DMS153 (cell line): ENCODE measurements at regions not wholly inside any gene's neighbourhood (a gene's known extent, or its start where the extent isn't known, plus 50 kb on each side); places are given as distances from the start of the nearest gene placed in this dataset.

Experiments used
- DNase-seq: peaks from one replicate; lab custom pipeline; 2025; lab: John Stamatoyannopoulos, UW

GRCh38 chr22:25366876-25367466, 147.5 kb downstream of the CRYBB2 start:
- DNase-seq = no peak

GRCh38 chr22:25367756-25368155, 148.3 kb downstream of the CRYBB2 start:
- DNase-seq = no peak

DNA sequence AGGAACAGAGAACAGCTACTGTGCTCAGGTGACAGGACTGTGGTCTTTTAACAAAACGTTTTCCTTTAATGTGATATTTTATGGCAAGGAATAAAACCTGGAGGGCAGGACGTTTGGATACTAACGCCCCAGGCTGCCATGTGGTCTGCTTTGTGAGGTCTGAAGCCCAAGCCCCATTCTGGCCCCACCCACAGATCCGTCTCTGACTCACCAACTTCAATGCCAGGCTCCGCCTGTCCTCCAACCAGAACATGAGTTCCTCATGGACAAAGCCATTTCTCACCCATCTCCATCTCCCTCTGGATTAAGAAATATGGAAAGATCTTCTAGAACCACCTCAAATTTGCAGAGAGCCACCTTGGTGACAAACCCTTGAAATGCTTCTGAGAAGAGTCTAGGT, 148.8 kb downstream of the CRYBB2 start:
- no peak for DNase-seq

DNA sequence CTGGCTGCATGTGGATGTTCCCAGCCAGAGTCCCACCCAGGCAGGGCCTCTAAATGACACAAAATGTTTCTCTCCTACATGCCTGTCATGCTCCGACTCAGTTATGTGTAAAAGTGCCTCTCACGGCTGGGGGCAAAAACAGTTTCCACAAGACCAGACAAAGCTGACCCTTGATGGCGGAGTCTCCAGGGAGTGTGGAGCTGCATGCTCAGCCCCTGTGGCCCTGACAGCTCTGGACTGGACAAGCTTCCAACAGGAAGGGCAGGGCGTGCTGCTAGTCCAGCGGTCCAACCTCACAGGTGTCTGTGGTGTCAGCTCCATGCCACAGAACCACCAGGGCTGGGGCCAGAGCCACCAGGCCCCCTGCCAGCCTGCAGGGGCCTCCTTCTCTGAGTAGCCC, 149.6 kb downstream of the CRYBB2 start:
- no peak for DNase-seq

DNA sequence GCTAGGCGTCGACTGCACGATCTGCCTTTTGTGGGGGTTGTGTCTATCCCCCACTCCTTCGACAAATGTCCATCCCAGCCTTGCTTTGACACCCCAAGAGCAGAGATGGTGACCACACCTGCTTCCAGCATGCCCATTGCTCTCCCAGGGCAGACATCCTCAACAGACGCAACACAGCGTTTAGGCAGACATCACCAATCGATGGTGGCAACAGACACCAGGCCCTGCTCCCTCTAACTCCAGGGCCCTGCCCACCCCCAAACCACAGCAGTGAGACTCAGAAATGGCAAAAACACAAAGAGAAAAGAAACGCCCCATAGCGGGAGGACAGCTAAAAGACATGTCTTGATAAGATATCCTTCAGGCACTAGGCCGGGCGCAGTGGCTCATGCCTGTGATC, 150.9 kb downstream of the CRYBB2 start:
- no peak for DNase-seq

DNA sequence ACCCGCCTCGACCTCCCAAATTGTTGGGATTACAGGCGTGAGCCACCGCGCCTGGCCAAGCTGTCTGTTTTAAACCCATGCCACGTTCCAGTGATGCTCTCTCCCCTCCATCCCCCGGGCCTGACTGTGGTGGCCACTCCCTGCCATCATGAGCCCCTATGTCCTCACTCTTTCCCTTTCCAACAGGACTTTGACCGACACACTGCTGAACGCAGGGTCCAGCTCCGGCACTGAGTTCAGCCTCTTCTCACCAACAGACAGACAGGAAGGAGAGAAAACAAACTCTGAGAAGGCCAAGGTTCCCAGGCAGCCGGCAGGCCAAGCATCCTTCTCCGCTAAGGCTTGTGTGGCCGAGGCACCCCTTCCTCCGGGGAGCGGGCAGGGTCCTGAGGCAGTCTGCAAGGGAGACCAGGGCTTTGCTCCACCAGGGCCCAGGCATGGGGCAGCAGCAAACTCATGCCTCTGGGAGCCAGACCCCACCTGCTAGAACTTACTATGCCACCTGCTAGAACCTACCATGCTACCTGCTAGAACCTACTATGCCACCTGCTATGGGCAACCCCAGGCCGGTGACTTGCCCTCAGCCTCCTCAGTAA, 152.7 kb downstream of the CRYBB2 start:
- DNase-seq = no peak

DNA sequence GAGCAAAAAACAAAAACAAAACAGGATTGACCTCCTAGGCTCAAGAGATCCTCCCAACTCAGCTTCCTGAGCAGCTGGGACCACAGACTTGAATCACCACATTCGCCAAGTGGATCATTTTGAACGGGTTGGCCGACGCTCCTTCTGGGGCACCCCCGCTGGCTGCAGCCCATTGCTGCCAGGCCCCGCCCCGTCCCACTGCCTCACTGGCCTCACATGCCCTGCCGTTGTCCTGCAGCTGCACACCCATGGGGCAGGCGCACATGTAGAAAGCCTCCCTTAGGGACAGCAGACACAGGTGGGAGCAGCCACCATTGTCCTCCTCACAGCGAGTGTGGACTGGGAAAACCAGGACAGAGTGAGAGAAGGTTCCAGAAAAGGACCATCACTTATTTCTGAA, 154.5 kb downstream of the CRYBB2 start:
- DNase-seq = no peak

GRCh38 chr22:25374869-25375268, 155.4 kb downstream of the CRYBB2 start:
- DNase-seq = no peak

DNA sequence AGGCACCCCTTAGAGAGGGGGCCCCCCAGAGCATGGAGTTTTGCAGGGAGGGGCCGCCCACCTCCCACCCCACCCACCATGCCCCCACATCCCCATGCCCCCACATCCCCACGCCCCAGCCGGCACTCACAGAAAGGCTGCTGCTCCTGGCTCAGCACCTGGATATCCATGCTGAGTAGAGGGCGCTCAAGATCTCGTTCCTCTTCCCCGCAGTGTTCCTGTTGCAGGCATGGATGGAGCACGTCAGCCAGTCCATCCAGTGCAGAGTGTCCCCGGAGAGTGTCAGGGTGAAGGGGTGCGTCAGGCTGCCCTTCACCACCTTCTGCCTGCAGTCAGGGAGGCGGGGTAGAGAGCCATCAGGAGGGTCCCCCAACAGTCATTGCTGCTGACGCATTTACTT, 156.2 kb downstream of the CRYBB2 start:
- DNase-seq = no peak

DNA sequence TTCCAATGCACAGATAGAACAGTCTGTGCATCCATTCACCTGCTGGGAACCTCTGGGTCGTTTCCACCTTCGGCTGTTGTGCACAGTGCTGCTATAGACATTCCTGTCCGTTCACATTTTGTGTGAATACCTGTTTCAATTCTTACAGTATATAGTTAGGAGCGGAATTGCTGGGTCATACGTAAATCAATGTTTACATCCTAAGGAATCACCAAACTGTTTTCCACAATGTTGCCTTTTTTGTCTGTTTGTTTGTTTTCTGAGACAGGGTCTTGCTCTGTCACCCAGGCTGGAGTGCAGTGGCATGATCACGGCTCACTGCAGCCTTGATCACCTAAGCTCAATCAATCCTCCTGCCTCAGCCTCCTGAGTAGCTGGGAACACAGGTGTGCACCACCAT, 158.3 kb downstream of the CRYBB2 start:
- DNase-seq = no peak

GRCh38 chr22:25380122-25380747, 160.8 kb downstream of the CRYBB2 start:
- no peak for DNase-seq

DNA sequence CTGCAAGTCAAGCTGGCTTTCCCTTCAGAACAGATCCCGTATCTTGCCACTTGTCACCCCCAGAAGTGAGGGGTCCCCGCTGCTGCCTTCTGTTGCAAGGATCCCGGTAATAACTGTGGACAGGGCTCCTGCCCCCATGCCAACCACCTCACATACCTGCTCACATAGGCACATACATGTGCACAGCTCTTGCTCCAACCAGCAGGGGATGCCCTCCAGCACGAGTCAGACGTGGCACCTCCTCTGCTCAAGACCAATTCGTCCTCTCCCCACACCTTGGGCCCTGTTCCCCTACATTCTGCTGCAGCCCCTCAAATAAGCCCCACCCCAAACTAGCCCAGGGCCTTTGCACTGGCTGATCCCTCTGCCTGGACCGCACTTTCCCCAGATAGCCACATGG, 163.3 kb downstream of the CRYBB2 start:
- no peak for DNase-seq

DNA sequence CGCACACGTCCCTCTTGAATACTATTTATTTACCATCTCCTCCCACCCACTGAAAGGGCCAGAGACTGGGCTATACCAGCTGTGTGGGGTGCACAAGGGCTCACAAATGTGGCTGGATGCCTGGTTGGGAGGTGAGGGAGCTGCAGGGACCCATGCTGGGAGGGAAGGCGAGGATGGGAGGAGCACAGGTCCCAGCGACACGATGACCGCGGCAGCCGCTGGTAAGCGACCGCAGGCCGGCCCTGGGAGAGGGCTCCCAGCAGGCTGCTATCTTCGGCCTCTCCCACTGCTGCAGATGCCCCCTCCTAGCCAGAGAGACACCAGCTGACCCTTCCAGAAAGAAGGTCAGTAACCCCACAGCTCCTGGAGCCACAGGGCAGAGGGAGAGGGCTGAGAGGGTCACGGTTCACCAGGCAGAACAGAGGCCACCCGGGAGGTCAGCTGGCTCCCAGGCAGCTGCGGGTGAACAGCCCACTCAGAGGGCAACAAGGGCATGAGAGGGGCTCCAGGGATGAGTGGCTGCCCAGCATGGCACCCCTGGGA, 163.9 kb downstream of the CRYBB2 start:
- DNase-seq = no peak

DNA sequence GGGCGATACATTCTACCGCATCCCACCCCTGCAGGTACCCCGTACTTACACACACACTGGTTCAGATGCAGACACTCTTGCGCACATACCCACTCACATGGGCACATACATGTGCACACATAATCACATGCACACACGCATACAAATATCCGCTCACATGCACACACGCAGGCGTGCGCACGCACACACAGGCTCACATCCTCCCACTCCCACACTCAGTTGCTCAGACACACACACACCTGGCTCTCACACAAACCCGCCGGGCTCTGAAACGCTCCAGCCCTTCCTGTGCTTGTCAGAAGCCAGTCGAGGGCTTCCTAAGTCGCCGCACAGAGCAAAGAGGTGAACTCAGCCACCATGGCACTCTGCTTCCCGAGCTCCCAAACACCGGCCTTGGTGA, 164.5 kb downstream of the CRYBB2 start:
- no peak for DNase-seq

DNA sequence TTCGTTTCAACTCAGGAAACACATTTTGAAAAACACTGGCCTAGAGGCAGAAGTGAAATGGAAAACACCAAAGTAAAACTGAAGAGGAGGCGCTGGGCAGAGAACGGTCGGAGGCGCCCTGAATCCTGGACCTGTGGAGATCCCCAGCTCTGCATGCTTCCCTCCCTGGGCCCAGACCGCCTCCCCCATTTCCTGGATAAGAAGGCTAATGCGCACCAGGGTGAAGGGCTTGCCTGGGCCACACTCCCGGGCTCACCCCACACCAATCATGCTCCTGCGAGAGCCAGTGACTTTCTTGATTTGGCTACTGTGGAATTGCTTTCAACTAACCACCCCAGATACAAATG, 167.1 kb downstream of the CRYBB2 start:
- DNase-seq = no peak

- no peak for DNase-seq
These were observed 169.0 kb downstream of the CRYBB2 start for GRCh38 chr22:25388415-25388814.

DNA sequence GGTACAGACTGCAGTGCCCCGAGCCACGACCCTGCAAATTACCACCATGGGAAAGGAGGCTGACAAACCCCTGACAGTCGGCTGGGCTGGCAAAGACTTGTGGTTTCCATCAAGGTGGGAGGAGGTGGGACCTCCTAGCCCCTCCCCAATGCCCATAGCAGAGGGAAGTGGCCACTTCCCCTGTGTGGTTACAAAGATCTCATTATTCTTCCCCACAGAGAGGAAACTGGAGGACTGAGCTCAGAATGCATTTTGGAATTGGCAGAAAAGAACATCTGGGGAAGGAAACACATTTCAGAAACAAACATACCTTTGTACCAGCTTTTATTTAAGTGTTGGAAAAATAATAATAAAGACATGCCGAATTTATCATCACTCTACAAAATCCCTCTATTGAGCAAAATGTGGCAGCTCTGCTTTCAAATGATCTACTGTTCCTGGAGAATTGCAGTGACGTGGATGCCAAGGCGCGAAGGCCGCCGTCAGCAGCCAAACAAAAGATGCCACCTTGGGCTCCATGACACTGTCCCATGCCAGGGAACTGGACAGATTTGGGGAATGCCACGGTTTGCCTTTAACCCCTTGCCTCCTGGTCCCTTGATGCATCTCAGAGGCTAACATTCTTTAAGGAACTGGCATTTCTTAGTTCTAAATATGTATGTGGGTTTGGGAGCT, 169.6 kb downstream of the CRYBB2 start:
- DNase-seq = no peak

DNA sequence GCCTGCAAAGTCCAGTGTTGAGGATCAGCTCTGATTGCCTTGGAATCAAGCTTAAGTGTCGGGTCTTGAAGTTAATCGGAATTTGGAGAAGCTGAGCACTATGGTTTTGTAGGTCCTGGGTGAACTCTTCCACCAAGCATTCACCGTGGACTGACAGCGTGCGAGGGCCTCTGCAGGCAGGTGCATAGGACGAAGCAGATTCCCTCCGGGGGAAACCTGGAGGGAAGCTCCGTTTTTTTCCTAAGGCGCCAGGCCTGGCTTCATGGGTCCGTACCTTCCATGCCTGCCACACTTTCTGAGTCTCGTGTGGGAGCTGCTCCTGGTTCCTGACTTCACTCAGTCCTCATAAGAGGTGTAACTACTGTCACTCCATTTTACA, 170.1 kb downstream of the CRYBB2 start:
- DNase-seq = no peak

- DNase-seq = no peak
These were observed 171.1 kb downstream of the CRYBB2 start for GRCh38 chr22:25390297-25391240.

- no peak for DNase-seq
These were observed 171.9 kb upstream of the GRK3 start for GRCh38 chr22:25392584-25392983.

- DNase-seq = no peak
These were observed 171.2 kb upstream of the GRK3 start for GRCh38 chr22:25393121-25393805.
